Ovary (tissue), 7 donors: ENCODE measurements at regions not wholly inside any gene's neighbourhood (a gene's known extent, or its start where the extent isn't known, plus 50 kb on each side); places are given as distances from the start of the nearest gene placed in this dataset.

ENCODE experiments used
- DNase-seq, 5 donors: peaks; one replicate each; pipeline ENCODE4 v3.0.0-alpha.2; 2019 to 2020
- H3K27ac ChIP-seq, 2 donors: fragments of 200-600 bp; one replicate each; pipeline versions ENCODE4 v1.5.1 to v1.8.0; 2019 to 2022
- H3K27me3 ChIP-seq: fragments of 200-600 bp; one replicate; pipeline ENCODE4 v1.8.0; 2022
- H3K36me3 ChIP-seq: fragments of 200-600 bp; sonication (generic); one replicate; pipeline ENCODE4 v1.5.1; 2019
- H3K4me1 ChIP-seq: one replicate; pipeline ENCODE4 v1.8.1; 2013; ENCODE audit warnings: mild to moderate bottlenecking, moderate library complexity; ENCODE audit not compliant: insufficient read depth
- H3K4me3 ChIP-seq: fragments of 200-600 bp; sonication (generic); one replicate; pipeline ENCODE4 v1.5.1; 2017
- H3K9me3 ChIP-seq, 2 donors: fragments of 200-600 bp in 1 of 2; sonication (generic) in 1 of 2; one replicate each; pipeline versions ENCODE4 v1.5.1 to v1.8.1; 2013 to 2019; ENCODE audit warnings: mild to moderate bottlenecking in 1 of 2, moderate library complexity in 1 of 2
- CTCF ChIP-seq, 3 donors: fragments of 450-650 bp in 2 of 3; fragments of 200-600 bp in 1 of 3; IDR thresholded peaks; one replicate each; pipeline versions ENCODE4 v1.5.1 to v1.8.0; 2016 to 2022; ENCODE audit warnings: antibody characterized with exemption in 3 of 3, mild to moderate bottlenecking in 1 of 3
- EP300 ChIP-seq: sonication (generic); formaldehyde crosslinking; IDR thresholded peaks from one replicate; pipeline ENCODE4 v1.6.1; 2017; ENCODE audit warnings: antibody characterized with exemption
- POLR2A ChIP-seq: fragments of 450-650 bp; IDR thresholded peaks from one replicate; pipeline ENCODE4 v1.6.1; 2017; ENCODE audit warnings: antibody characterized with exemption, mild to moderate bottlenecking, moderate library complexity
- WGBS, 3 donors: extraction: QIAGEN DNeasy Blood & Tissue Kit in 1 of 3; methylation state at CpG; one replicate each; pipeline versions ENCODE4 v1.1.5 to v1.1.7; 2013 to 2017; 5-methylcytosine and 5-hydroxymethylcytosine counted together
- intact Hi-C, 4 donors: fragments of 100-400 bp; cut with DNase I; formaldehyde crosslinking; loops; one replicate each; pipeline versions ENCODE4 v1.11.0 to v1.15.1; 2022 to 2023
- donor health status: DM: no; HTN: no; CAD: no; lungs with moderate emphysema.
- donor health status: DM: no; HTN: no; CAD: no.
- donor health status: Bipolar disorder and iron deficiency.
- donor health status: DM: no; HTN: no; CAD: no.
- donor health status: DM: yes; HTN: yes; CAD: no.

GRCh38 chr1:38239258-38239835 lies 192.8 kb upstream of the POU3F1 start:
- 89% methylated on average over 8 of the region's 8 CpGs for WGBS, 3 donors
- Histone ChIP-seq H3K4me3 (no peak overlapping the region), H3K27ac (no peak overlapping the region), H3K4me1 (no peaks in the 10 kb centered on the region), H3K36me3 (no peaks in the 10 kb centered on the region), H3K27me3 (no peaks in the 10 kb centered on the region), H3K9me3 (no peaks in the 10 kb centered on the region)
- no peak for TF ChIP-seq CTCF (IDR thresholded peaks at IDR 0.05)
- no peak for TF ChIP-seq POLR2A
- no peak for TF ChIP-seq EP300
- intact Hi-C loops = no loop called here
- no peak for DNase-seq

- 91 to 97% (median 95%) methylated on average over 5 of the region's 5 CpGs for WGBS, 3 donors
- Histone ChIP-seq H3K4me1 (no peaks in the 10 kb centered on the region), H3K9me3 (no peaks in the 10 kb centered on the region), H3K36me3 (no peaks in the 10 kb centered on the region), H3K27ac (no peak overlapping the region), H3K4me3 (no peak overlapping the region), H3K27me3 (no peaks in the 10 kb centered on the region)
- DNase-seq = no peak
- no peak for TF ChIP-seq POLR2A
- no peak for TF ChIP-seq CTCF (IDR thresholded peaks at IDR 0.05)
- TF ChIP-seq EP300 = no peak
- intact Hi-C loops = no loop called here
These were observed 191.7 kb upstream of the POU3F1 start for GRCh38 chr1:38238294-38238693.

- H3K4me3 ChIP-seq = no peak overlapping the region
- no peak for DNase-seq
- intact Hi-C loops = no loop called here
- H3K4me1 ChIP-seq = no peaks in the 10 kb centered on the region
- no peaks in the 10 kb centered on the region for H3K36me3 ChIP-seq
- no peak overlapping the region for H3K27ac ChIP-seq
- no peaks in the 10 kb centered on the region for H3K27me3 ChIP-seq
- no peaks in the 10 kb centered on the region for H3K9me3 ChIP-seq
- 24 to 42% (median 32%) methylated on average over 3 of the region's 3 CpGs for WGBS, 3 donors
- TF ChIP-seq EP300 = no peak
- TF ChIP-seq POLR2A = no peak
- TF ChIP-seq CTCF (IDR thresholded peaks at IDR 0.05) = no peak
These were observed 189.1 kb upstream of the POU3F1 start for GRCh38 chr1:38235705-38236104.

- no peak for DNase-seq
- Histone ChIP-seq H3K9me3 (no peaks in the 10 kb centered on the region), H3K27me3 (no peaks in the 10 kb centered on the region), H3K27ac (no peak overlapping the region), H3K4me3 (no peak overlapping the region), H3K36me3 (no peaks in the 10 kb centered on the region), H3K4me1 (no peaks in the 10 kb centered on the region)
- WGBS, 3 donors = 86 to 95% (median 92%) methylated on average over 1 of the region's 1 CpG
- no peak for TF ChIP-seq POLR2A
- intact Hi-C loops = no loop called here
These were observed 185.3 kb upstream of the POU3F1 start for GRCh38 chr1:38231941-38232340.

- TF ChIP-seq EP300 (no peak), CTCF (IDR thresholded peaks at IDR 0.05) (no peak), POLR2A (no peak)
- H3K4me1 ChIP-seq = no peaks in the 10 kb centered on the region
- DNase-seq = no peak
- no peaks in the 10 kb centered on the region for H3K36me3 ChIP-seq
- H3K27me3 ChIP-seq = no peaks in the 10 kb centered on the region
- intact Hi-C loops = no loop called here
- WGBS, 3 donors = 79 to 83% (median 81%) methylated on average over 3 of the region's 3 CpGs
- no peak overlapping the region for H3K27ac ChIP-seq
- H3K4me3 ChIP-seq = no peak overlapping the region
- no peaks in the 10 kb centered on the region for H3K9me3 ChIP-seq
These were observed 182.1 kb upstream of the POU3F1 start for GRCh38 chr1:38228718-38229117.
